ENCODE measurements at regions not wholly inside any gene's neighbourhood (a gene's known extent, or its start where the extent isn't known, plus 50 kb on each side); places are given as distances from the start of the nearest gene placed in this dataset.

- TF ChIP-seq ZNF660 (tag by site-specific recombination; IDR thresholded peaks at IDR 0.05) (no peak), PRDM10 (tag by site-specific recombination; IDR thresholded peaks at IDR 0.05) (no peak)
These were observed 1606.3 kb upstream of the MIR17HG start for GRCh38 chr13:89740994-89741685.

Measured in HEK293 (cell line).